NCI-H446 treated with DMSO at 0.1 percent for 48 hours (cell line): ENCODE measurements at regions not wholly inside any gene's neighbourhood (a gene's known extent, or its start where the extent isn't known, plus 50 kb on each side); places are given as distances from the start of the nearest gene placed in this dataset.
"Not testable (repeated sequence)": the region's sequence is repeated elsewhere in the genome, so short reads cannot be mapped to it uniquely, and the experiment has no call there.

Experiments used
- DNase-seq: peaks from one replicate; lab custom pipeline; 2025; lab: John Stamatoyannopoulos, UW

DNA sequence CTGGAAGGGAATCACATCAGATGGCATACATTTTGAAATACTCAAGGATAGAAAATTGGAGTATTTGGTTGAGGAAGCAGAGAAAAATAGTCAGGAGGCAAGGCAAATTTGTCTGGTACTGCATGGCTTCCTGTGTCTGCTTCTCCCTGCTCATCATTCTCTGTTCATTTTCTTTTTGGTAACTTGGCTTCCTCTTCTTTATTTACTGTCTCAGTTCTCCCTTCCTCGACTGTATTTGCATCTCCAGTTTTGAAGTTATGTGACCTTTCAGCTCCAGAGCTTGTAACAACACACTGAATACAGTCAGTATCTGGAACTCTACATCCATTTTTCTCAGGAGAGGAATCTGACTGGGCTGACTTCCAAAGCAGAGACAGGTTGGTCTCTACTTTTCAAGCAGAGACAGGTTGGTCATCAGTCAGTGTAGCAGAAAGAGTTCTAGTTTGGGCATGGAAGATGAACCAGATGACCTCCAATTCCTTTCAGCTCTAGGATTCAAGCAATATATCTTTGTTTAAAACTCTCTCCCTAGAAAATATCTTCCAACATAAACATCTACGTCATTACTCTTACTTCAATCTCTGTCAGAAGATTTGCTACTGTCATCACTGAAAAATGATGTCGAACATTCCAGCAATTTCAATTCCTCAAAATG, 571.2 kb downstream of the ADGRL2 start:
- no peak for DNase-seq

- no peak for DNase-seq
Measured at GRCh38 chr1:82367456-82367855, 566.7 kb downstream of the ADGRL2 start.

DNA sequence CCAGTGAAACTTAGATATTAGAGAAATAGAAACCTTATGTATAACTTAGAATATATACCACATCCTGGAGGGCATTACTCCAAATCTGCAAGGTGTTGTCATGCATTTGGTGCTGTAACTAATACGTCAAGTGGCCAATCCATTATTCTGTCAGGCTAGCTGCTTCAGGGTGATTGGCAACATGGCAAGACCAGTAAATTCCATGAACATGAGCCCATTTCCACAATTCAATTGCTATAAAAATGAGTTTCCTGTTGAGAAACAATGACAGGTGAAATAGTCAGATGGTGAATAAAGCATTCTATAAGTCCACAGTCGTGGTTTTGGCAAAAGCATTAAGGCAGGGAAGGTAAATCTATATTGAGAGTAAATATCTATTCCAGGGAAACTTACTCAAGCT, 566.0 kb downstream of the ADGRL2 start:
- no peak for DNase-seq

- DNase-seq, result not testable (repeated sequence)
Measured at GRCh38 chr1:82359541-82359940, 558.8 kb downstream of the ADGRL2 start.

DNA sequence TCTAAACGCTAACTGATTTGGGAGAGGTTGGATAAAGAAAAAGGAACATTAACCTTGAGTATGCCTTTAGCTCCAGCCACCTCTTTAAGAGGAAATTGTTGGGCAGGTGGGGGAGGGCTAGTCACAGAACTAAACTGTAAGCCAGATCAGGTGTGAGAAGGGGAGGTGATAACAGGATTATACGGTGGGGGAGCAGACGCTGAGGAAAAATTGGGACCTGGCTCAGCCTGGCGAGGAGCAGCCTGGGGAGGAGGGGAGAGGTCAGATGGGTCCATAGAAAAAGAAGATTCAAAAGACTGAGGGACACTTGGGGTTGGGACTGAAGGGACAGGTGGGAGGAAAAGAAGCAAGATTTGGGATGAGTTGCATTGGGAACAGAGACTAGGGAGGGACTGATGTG, 558.0 kb downstream of the ADGRL2 start:
- not testable (repeated sequence) for DNase-seq

- DNase-seq, result not testable (repeated sequence)
Measured at GRCh38 chr1:82354546-82354945, 553.8 kb downstream of the ADGRL2 start.

DNA sequence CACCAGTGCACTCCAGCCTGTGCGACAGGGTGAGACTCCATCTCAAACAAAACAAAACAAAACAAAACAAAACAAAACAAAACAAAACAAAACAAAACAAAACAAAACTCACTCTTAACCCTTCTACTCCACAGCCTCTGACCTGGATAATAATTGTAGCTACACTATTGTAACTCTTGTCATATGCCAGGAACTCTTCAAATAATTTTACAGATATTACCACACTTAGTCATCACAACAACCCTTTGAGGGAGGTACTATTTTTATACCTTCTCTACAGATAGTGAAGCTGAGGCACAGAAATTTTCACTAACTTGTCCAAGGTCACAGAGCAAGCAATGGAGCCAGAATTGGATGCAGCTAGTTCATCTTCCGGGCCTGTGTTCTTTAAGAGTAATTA, 547.8 kb downstream of the ADGRL2 start:
- no peak for DNase-seq

- DNase-seq, result peak; percentile 88
Measured at GRCh38 chr1:82346141-82346540, 545.4 kb downstream of the ADGRL2 start.

DNA sequence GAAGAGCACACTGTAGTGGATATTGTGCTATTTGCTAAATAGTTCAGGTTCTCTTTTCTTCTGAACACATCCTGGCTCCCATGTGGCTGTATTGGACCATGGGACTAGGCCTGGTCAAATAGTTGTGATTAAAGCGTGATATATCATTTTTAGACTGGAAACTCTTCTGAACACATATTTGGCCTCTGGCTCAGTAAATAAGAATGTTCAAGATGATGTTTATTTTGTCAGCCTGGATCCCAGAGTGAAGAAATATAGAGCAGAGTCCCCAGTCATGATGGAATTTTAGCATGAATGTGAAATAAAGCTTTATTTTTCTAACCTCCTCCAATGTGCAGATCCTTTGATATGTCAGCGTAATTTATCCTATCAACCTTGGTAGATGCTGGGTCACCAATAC, 542.6 kb downstream of the ADGRL2 start:
- no peak for DNase-seq

DNA sequence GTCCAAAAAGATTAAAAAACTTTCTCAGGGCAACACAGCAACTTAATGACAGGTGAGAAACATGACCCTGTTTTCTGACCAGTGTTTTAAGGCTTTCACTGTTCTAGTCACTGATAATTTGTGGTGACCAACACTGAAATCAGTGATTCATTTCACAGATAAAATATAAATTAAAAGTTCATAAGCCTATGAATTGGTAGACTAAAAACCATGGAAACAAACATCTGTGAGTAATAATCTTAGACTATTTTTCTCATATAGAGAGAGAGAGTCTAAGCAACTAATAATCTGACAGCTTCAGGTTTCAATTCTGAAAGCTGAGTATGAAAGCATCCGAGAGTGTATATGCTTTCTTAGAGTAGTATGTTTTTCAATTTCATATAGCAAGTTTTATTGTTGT, 536.9 kb downstream of the ADGRL2 start:
- no peak for DNase-seq

DNA sequence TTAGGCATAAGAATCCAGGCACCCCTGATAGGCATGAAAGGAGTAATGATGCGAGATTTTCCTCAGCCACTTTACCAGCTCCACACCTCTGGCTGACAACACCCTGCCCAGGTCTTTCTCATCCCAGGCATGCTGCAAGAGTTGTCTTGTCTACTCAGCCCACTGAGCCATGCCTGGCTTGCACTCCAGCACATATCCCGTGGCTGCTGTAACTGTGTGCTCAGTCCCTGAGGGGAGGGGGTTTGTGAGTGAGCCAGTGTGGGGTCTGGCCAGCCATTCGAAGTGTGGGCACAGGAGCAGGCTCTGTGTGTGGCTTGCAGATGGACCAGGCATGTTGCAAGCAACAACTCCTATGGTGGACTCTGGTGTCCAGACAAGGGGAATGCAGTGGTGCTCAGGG, 529.6 kb downstream of the ADGRL2 start:
- DNase-seq, result no peak

DNA sequence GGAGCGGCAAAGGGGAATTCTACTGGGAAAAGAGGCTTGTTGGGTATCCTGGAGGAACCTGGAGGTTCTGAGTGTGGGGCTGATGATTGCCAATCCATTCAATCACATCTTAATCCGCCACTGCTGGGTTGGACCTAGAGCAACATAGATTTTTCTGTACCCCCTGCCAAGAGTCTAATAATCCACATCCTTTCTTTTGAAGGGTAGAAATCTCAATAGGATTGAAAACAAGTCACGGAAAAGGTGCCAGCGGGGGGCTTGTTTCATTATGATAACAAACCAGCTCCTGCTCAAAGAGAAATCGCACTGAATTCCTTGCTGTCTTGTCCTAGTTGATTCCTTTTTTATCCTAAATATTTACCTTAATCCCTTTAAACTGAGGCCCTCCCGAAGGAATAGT, 528.5 kb downstream of the ADGRL2 start:
- no peak for DNase-seq

- DNase-seq, result no peak
Measured at GRCh38 chr1:82323144-82323841, 522.6 kb downstream of the ADGRL2 start.

GRCh38 chr1:82321794-82322193, 521.1 kb downstream of the ADGRL2 start:
- no peak for DNase-seq

GRCh38 chr1:82319546-82319945, 518.8 kb downstream of the ADGRL2 start:
- DNase-seq, result no peak

DNA sequence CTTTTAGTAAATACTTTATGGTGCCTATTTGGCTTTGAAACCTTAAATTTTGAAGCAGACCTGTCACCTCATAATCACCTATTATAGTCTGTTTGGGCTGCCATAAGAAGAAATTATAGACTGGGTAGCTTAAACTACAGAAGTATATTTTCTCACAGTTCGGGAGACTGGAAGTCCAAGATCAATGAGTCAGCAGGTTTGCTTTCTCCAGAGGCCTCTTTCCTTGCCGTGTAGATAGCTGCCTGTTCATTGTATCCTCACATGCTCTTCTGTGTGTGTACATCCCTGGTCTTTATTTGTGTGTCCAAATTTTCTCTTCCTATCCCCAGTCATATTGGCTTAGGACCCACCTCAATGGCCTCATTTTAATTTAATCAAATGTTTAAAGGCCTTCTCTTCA, 518.2 kb downstream of the ADGRL2 start:
- DNase-seq, result no peak

GRCh38 chr1:82318265-82318664, 517.5 kb downstream of the ADGRL2 start:
- DNase-seq, result no peak

DNA sequence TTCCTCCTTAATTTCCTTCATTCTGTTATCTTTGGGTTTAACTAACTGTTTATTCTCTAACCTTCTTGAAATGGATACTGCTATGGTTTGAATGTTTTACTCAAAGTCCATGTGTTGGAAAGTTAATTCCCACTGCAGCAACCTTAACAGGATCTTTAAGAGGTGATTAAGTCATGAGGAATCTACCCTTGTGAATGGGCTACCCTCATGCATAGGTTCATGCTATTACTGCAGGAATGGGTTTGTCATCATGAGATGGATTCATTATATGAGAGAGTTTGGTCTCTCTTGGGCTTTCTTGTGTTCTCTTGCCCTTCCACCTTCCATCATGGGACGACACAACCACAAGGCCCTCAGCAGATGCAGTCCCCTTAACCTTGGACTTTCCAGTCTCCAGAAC, 516.9 kb downstream of the ADGRL2 start:
- DNase-seq, result no peak

GRCh38 chr1:82299656-82300055, 498.9 kb downstream of the ADGRL2 start:
- no peak for DNase-seq

DNA sequence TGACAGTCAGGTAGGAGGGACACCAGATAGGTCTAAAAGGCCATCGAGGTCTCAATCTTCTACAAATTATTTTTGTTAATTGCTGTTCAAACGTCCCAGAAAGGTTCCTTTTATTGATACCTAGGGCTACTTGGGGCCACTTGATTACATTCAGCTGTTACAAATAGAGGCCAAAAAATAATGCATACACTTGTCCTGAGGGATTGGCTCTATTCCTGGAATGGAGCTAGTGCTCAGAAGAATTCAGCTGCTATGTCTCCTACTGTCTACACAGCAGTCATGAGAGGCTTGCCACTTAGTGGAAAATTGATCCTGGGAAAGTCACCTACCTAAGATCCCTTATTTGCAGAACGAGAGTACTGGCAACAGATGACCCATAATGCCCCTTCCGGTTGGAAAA, 498.3 kb downstream of the ADGRL2 start:
- no peak for DNase-seq

DNA sequence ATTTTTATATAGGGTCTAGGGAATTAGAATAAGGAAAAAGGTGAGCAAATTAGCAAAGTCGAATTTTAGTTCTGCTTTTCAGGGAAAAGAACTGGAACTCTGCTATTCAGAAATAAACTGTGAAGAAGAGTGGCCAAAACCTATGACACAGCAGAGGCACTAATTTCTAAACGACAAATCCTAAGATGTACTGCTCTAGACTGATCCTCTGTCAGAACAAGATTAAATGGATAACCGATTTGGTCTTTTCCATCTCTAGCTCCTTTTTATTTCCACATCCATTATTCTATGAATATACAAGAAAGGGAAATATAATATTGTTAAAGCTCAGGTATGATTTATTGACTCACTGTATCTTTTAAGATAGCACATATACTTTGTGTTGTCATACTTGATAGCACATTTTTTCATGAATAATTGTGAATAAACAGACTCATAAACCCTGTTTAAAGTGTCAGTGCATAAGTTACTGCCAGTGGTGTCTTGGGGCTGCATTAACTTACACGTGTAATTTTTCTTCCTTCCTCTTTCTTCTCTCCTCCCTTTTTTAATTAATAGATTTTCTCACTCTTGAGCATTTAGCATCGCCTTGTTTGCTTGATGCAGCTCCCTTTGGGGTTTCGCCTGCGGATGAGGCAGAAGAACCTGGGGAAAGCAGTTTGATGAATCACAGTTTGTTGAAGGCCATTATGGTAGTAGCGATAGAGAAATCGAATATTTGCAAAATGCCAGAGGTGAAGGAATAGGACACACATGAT, 496.6 kb downstream of the ADGRL2 start:
- no peak for DNase-seq

- DNase-seq, result no peak
Measured at GRCh38 chr1:82287556-82287955, 486.8 kb downstream of the ADGRL2 start.

GRCh38 chr1:82284213-82284612, 483.5 kb downstream of the ADGRL2 start:
- DNase-seq, result no peak
